NCI-H146 treated with DMSO at 0.1 percent for 48 hours (cell line): ENCODE measurements at regions not wholly inside any gene's neighbourhood (a gene's known extent, or its start where the extent isn't known, plus 50 kb on each side); places are given as distances from the start of the nearest gene placed in this dataset.

Source experiments
- DNase-seq: peaks from one replicate; lab custom pipeline; 2025; ENCODE audit not compliant: unreplicated experiment; lab: John Stamatoyannopoulos, UW

DNA sequence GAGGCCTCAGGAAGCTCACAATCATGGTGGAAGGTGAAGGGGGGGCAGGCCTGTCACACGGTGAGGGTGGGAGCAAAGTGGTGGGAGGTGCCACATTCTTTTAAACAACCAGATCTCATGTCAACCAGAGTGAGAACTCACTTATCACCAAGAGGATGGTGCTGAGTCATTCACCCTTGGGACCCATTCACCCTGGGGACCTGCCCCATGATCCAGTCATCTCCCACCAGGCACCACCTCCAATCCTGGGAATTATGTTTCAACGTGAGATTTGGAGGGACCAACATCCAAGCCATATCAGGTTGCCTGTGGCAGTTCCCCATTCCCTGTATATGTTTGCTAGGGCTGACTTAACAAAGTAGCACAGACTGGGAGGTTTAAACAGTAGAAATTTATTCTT is 318.4 kb upstream of the CLNK start:
- no peak for DNase-seq

DNA sequence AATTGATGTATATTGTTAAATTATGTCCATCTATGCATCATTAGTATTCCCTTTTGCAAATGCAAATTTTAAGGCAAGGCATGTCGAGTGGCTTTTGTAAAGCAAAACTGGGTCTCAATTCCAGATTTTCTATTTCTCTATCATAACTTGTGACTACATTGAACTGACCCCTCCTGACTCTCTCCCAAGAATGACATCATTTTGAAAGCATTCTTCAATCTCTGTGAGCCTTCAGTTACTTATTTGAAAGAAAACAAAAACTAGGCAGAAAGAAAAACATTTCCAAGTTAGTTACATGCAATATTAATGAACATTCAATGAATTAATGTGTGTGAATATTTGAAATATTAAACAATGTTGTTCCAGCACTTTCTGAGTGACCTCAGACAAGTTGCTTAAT is 314.3 kb upstream of the CLNK start:
- no peak for DNase-seq

DNA sequence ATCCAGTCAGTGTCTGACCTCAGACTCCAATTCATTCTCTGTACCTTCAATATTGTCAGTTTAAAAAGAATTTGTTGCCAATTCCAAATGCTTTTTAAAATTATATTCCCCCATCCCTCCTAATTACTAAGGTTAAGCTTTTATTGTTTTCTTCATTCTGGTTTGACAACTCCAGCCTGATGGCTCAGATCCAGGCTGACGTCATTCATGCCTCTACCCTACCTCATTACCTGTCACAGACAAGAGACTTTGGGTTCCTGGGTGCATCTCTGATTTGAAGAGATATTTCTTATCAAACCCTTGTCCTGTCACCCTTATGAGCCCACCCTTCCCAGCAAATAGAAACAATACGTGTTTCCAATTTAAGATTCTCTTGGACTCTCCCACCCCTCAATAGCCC is 300.2 kb upstream of the CLNK start:
- DNase-seq = no peak

DNA sequence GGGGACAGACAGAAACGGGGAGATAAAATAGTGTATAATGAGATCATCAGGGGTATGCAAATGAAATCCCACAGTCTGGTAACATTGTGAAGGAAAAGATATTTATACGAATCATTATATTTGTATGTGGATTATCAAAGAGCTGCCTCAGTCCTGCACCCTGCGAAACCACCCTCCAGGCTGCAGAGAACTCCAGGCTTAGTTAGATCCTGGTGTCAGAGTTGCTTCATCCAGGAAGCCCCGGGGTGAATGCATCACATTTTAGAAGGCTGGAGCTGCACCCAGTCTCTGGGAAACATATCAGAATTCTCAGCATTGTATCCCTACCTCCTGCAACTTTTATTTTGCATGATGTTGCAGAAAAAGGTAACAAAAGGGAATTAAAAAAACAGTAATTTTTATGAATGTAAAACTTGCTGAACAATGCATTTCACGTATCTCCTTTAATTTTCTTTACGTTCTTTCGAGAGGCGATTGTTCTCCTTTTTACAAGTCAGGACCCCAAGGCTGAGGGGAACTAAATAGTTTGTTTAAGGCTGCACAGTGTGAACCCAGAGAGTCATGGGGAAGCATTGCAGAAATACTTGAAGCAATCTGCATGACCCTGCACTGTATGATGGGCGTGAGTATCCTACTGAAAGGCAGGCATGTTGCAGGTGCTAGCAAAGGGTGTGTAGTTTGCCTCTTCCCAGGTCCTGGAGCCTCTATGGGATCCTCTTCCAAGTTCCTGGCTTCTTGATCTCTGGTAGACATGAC is 299.5 kb upstream of the CLNK start:
- no peak for DNase-seq

DNA sequence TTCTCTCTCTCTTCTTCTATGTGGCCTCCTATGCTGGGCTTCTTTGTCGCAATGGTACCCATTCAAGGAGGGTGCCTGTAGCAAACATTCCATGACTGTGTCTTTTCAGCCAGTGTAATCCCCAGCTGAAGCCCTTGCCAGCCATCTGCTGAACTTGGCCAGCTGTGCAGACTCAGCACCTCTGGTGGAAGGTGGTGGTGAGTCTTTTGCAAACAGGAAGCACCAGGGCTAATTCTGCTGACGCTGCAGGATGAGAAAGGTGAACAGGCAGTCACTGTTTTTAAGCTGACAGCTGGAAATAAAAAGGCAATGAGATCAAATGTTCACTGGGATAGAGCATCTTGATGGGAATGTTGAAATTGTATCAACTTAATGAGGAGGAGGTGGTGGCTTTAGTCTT is 298.7 kb upstream of the CLNK start:
- DNase-seq = no peak

DNA sequence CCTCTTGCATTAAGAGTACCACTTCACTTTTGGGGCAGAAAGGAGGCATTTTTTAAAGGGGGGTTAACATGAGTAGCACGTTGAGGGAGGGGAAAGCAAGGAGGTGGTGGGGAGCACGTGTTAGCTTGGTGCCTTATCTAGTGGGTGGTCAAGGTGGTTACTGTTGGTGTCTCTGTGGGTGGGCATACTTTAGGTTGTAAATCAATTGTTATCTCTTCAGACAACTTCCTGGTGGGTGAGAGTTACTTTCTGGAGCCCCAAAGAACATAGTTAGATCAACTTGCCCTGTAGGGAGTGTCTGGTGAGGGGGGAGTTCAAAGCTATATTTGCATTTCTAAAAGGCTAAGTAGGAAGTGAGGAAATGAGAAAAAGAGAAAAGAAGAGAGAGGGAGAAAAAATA is 297.7 kb upstream of the CLNK start:
- DNase-seq = no peak

DNA sequence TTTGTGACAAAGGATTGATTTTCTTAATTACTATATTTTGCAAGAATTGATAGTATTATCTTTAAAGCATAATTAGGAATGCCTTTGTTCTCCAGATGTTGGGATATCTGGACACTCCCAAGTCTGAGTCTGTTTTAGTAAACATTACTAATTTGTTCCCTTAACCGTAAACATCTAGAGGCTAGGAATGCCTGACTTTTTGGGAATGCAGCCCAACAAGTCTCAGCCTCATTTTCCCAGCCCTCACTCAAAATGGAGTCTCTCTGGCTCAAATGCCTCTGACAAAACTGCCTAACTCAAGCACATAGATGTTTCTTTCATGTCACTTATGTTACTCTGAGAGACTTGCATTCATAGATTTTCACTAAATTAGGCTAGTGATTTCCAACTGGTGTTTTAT is 297.0 kb upstream of the CLNK start:
- DNase-seq = no peak

DNA sequence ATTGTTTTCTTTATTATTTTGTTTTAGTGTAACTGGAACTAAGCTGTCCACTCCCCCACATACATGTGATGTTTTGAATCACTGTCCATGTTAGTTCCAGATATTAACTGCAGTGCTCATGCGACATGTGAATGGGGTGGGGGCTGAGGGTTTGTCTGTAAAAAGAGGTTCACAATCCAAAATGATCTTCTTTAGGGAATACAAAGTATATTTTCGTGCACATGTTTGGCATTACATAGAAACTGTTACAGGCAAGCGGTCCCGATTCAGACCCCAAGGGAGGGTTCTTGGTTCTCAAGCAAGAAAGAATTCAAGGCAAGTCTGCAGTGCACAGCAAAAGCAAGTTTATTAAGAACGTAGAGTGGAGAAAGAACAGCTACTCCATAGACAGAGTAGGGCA is 296.5 kb upstream of the CLNK start:
- no peak for DNase-seq

DNA sequence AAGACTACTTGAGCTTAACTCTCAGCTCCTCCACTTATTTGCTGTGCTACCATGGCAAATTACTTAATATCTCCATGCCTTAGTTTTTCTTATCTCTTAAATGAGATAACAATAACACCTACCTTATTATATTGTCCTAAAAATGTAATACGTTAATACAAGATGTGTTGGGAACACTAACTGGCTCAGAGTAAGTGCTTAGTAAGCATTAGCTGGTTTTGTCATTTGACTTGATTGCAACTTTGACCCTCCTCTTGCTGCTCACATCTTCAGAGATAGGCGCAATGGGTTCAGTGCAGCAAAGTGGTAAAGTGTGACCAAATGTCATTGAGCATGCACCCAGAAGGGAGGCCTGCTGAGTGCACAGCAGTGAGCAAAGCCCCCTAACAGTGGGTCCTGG is 294.5 kb upstream of the CLNK start:
- DNase-seq = no peak

DNA sequence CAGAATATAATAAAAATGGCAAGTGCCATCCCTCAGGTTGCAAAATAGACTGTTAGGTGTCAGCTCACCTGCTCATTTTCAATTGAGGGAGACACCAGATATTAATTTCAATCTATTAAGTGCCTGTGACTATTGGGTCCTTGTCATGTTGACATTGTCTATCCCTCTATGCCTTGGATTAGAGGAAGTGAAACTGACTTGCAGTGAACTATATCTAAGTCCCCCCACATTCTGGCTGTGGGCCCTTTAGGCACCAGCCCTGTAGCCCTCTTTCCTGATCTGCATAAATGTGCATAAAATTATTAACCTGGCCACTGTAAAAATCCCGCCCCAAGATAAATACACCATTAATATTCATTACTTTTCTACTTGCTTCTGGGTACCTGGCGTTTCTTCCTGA is 293.0 kb upstream of the CLNK start:
- no peak for DNase-seq

DNA sequence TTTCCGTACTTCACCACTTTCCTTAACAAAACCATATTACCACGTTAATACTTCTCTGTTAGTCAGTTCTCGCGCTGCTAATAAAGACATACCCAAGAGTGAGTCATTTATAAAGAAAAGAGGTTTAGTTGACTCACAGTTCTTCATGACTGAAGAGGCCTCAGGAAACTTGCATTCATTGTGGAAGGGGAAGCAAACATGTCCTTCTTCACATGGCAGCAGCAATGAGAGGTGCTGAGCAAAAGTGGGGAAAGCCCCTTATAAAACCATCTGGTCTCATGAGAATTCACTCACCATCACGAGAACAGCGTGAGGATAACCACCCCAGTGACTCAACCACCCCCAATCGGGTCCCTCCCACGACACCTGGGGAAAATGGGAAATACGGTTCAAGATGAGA is 289.8 kb upstream of the CLNK start:
- no peak for DNase-seq

DNA sequence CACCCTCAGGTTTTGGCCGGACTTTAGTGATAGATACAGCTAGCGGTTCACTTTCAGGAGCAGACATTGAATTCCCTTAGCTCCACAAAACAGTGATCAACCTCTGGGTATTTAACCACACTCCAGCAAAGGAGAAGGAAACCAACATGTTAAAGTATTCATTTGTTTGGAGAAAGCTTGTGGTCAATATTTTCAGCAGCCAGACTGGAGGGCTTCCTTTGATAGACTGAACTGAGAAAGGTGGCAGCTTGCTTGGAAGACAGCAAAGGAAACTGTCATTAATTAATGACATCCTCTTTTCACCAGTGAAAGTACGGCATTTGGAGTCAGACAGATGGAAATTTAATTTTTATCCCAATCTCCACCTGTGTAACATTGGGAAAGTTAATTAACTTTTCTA is 289.1 kb upstream of the CLNK start:
- DNase-seq = no peak

DNA sequence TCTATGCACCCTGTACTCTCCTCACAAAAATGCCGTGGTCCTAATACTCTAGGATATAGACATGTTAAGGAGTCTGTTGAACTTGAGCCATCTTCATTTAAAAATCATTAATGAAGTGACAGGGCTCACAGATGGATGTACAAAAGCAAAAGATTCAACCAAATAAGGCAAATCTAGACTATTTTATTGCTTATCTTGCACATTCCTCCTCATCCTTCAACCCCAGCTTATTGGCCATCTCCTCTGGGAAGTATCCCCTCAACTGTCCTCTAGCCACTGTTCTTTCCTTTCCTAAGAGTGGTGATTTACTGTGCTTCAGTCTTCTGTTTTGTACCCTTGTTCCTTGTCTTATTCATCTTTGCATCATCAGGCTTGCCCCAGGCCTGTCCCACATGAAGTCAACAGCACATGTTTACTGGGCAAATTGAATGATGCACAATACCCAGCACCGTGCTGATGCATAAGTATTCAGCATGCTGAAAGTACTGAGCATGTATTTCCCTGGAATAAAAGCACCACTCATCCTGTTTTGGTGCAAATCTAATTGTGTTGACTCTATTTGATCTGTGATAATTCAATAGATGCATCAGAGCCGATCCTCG is 287.3 kb upstream of the CLNK start:
- no peak for DNase-seq

DNA sequence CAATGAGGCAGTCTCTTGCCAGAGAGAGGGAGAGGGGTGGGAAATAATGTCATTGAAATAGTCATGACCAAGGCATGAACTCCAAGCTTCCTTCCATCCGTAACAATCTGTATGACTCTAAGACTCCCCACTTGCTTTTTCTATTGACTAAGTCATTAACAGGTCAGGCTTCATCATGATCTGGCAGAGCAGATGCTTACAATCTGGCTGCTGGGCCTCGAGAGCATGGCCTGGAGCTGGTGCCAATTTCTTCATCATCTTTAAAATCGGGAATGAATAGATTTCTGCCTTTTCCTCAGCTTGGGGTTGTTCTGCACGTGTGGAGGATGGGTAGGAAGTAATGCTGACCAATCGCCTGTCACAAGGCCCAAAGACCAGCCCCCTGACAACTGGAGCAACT is 280.6 kb upstream of the CLNK start:
- peak; percentile 73 for DNase-seq

DNA sequence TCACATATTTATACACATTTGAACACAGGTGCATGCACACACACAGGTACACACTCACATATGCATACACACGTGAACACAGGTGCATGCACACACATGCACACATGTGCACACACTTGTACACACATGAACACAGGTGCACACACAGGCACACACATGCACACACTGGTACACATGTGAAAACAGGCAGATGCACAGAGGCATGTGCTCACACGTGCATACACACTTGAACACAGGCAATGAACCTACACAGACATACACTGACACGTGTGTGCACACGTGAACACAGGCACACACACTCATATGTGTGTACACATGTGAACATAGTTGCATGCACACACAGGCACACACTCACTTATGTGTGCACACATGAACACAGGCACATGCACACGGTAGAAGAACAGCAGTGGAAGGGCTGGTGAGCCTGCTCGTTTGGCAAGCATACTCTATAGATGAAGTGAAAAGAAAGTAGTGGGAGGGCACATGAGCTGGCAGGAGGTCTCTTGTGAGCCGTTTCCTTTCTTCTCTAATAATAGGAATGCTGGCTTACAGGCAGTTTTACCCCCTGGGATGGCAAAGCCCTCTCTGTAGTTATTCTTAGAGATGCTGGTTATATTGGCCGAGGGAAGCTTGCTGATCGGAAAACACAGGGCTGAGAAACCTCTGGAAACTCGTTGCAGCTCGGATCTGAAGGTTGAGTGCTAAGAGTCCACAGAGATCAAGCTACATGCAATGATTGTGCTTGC is 279.6 kb upstream of the CLNK start:
- DNase-seq = peak; percentile 58

DNA sequence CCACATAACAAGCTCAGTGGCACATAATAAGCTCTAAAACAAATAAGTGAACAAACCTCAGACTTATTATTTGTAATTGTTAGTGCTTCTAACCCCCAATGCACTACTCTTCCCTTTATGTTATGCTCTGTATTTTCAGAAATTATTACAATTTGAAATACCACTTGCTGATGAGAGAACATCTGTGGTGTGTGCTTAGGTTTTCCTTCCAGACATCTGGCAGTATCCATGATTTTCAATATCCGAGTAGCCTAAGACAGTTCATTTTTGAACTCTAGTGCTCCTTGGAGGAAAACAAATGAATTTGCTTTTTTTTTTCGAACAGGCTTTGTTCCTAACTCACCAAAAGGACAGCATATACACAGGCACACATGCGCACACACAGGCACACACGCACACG is 278.7 kb upstream of the CLNK start:
- no peak for DNase-seq

DNA sequence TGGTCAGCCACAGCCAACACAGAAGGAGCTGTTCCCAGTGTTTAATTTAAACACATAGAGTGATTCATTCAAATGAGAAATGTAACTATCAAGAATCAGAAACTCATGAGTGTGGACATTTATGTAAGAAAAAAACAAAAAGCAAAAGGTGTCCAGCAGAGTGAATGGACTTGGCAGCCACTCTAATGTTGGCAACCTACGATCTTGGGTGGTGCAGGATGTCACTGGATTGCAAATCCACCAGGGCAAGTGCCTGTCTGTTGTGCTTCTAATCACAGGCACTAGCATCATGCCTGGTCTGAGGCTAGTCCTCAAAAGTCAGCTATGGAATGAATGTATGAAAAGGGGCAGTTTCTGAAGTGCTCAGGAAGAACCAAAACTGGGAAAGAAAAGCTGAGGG is 277.7 kb upstream of the CLNK start:
- no peak for DNase-seq

DNA sequence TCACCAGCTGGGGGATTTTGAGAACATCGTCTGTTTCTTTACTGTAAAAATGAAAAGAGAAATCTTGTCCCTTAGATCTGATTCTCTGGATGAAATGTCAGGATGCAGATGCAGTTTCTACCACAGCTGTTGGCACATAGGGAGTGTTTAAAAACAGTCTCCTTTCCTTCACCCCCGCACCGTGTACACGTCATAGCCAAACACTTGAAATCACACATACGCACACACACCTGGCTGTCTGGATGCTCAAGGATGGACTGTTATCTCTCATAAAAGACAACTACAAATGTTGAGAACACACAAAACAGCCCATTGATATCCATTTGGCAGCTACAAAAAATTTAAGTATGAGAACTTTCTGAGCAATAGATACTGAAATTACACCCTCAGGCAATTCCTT is 275.8 kb upstream of the CLNK start:
- no peak for DNase-seq

DNA sequence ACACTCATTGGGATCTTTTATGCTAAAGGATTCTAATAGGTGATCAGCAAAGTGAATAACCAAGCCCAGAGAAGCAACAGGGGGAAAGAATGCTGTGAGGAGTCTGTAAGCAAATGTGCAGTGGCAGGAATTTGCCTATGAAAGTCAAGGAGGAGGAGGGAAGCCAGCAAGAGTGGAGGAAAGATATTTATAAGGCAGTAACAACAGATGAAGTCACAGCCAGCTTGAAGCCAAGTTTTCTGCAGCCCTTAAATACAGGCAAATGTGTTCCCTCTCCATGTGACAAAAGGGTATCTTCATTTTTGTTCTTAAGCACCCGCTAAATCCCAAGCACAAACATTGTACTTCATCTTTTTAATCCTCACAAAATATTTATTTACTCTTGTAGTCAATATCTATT is 275.0 kb upstream of the CLNK start:
- no peak for DNase-seq

DNA sequence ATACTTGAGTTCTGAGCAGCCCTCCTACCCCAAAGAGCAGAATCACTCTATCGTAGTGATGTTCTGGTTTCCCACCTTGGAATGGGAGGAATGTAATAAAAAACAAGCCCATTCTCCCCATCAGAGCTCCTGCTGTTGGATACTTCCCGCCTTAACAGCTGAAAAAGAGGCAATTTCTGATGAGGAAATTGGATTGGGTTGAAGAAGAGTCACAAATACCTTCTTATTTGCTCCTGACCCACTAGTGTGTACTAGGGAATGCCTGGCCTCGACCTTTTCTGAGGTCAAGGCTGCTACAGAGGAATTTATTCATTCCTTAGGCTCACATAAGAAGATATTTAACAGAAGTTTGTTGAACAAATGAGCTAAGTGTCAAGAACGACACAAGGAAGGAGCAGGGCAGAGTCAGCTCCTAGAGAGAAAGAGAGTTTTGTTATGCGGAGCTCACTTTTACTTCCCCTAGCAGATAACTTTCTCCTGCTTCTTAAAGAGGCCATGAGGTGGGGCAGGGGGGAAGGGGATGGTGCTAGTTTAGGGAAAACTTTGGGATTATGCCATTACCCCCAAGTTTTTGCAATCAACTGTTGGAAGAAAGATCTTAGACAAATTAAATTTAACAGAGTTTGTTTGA is 273.8 kb upstream of the CLNK start:
- no peak for DNase-seq

DNA sequence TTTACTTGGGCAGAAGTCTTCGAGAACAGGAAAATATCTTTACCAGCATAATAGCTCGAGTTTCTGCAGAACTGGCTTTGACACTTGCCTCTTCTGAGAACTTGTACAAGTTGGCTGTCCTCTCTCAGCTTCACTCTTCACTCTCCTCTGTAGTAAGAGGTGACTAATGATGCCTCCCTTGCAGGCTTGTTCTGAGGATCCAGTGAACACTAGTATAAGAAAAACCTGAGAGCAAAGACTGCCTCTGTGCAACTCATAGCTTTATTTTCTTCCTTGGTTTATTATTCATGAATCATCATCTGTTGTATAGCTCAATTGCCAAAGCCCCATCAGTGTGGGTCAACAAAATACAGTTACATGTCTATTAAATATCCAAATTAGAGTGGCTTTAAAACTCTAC is 266.7 kb upstream of the CLNK start:
- no peak for DNase-seq
